Bone marrow (tissue), 2 donors: ENCODE measurements at regions not wholly inside any gene's neighbourhood (a gene's known extent, or its start where the extent isn't known, plus 50 kb on each side); places are given as distances from the start of the nearest gene placed in this dataset.
"Not testable (repeated sequence)": the region's sequence is repeated elsewhere in the genome, so short reads cannot be mapped to it uniquely, and the experiment has no call there.

Experiments used
- DNase-seq, 2 donors: peaks; one replicate each; lab custom pipeline; 2025; lab: John Stamatoyannopoulos, UW

DNA sequence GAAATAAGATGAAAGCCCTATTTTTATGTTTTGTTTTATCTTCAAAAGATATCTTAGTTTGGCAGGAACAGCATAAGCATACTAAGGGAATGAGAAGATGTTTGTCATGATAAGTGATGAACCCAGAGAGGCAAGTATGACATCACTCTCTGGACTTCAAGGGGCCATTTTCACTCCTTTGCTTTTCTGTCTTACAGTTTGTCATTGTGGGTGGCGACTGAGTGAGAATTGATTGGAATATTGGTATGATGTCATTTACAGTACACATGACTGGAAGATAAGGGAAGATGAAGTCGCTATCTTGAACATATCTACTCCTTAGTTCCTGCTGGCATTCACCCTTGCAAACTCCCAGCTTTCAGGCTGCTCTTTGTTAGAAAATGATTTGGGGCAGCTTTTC lies 258.1 kb upstream of the RAB4A start:
- no peak for DNase-seq

DNA sequence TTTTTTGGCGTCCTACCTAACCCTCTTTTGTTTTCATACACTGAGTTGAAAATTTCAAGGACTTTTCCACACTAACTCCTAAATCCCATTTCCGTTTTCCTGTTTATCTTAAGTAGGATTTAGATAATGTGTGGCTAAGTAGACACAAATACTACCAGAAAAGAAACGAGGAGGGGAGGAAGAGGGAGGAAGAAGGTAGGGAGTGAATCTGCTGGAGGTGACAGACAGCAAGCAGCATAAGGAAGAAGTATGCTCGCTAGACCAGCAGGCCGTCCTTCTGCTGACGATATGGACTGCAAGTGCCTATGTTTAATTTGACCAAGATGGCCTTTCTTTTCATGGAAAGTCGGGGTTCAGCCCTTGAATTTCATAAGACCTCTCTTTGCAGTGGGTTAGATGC lies 256.9 kb upstream of the RAB4A start:
- no peak for DNase-seq

DNA sequence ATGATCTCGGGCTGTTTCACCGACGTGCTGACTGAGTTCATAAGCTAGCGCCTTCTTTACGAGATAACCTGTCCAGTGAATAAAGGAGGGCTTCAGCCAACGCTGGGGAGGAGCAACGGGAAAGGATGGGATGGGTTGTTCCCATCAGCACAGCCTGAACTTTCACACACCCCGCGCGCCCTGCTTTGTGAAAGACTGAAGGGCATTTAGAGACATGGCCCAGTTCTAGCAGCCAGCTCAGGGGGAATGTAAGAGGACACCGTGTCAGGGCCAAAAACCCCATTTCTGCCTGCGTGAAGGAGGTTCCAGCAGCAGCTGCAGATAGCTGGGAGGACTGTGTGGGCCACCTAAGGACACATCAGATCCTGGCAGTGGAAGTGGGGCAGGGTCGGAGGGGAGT lies 255.1 kb upstream of the RAB4A start:
- DNase-seq = no peak

DNA sequence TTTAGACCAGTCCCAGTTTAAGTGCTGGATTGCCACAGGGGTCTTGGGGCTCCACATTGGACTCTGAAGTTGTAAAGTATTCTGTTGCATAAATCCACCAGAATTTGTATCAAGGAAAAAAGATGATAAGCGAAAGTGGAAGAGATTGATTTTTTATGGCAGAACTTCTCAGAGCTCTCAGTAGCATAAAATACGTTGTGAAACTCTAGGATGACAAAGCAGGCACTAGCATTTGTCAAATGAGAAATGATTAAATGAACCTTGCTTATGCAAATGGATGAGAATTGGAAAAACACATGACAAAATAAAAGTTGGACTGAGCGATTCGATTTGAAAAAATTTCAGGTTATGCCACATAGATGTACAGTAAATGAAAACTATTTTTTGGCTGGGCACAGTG lies 253.8 kb upstream of the RAB4A start:
- no peak for DNase-seq

DNA sequence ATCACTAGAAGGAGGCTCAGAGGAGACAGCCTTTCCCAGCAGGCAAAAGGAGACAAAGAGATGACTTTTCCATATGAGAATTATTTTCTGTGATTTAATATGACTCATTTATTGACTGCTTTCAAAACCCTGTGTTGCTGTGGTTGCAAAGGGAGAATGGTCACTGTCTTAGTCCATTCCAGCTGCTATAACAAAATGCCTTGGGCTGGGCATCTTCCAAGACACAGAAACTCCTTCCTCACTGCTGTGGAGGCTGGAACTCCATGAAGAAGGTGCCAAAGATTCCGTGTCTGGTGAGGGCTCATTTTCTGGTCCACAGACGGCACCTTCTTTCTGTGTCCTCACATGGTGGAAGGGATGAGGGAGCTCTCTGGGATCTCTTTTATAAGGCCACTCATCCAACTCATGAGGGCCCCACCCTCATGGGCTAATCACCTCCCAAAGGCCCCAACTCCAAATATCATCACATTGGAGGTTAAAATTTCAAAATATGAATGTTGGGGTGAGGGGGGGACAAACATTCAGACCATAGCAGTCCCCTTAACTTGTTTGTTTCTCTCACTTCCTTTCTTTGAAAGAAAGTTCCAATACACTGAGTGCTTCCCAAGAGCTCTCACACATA lies 252.1 kb upstream of the RAB4A start:
- no peak for DNase-seq

DNA sequence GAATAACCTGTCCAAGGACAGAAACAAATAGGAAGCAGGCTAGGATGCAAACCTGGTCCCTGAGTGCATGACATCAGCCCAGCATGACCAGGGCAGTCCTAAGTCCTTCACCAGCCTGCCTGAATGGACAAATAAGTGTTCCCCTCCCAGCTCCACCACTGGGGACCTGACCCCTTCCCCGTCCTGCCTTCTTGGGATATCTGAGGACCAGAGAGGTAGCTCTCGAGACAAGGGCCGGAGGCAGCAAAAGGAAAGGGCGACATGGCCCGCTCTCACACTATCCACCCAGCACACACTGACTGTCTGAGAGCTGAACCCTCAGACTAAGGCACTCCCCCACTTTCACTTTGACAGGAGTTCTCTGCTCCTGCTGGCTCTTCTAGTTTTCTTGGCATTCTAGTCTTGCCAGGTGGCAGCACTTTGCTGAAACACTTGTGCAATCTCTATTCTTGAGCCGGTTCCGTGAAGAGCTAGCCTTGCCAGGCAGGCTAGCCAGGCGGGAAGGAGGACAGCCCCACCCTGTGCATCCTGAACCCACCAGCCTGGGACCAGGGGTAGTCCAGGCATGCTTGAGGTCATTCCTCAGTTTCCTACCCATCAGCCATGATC lies 251.1 kb upstream of the RAB4A start:
- no peak for DNase-seq

DNA sequence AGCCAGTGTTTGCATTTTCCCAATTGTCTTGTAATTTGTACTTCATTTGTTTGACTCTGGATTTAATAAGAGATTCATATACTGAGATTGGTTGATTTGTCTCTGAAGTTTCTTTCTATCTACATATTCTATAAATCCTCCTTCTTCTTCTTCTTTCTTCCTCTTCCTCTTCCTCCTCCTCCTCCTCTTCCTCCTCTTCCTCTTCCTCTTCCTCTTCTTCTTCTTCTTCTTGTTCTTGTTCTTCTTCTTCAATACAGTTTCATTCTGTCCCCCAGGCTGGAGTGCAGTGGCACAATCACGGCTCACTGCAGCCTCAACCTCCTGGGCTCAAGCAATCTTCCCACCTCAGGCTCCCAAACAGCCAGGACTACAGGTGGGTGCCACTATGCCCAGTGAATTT lies 249.9 kb upstream of the RAB4A start:
- DNase-seq = not testable (repeated sequence)

DNA sequence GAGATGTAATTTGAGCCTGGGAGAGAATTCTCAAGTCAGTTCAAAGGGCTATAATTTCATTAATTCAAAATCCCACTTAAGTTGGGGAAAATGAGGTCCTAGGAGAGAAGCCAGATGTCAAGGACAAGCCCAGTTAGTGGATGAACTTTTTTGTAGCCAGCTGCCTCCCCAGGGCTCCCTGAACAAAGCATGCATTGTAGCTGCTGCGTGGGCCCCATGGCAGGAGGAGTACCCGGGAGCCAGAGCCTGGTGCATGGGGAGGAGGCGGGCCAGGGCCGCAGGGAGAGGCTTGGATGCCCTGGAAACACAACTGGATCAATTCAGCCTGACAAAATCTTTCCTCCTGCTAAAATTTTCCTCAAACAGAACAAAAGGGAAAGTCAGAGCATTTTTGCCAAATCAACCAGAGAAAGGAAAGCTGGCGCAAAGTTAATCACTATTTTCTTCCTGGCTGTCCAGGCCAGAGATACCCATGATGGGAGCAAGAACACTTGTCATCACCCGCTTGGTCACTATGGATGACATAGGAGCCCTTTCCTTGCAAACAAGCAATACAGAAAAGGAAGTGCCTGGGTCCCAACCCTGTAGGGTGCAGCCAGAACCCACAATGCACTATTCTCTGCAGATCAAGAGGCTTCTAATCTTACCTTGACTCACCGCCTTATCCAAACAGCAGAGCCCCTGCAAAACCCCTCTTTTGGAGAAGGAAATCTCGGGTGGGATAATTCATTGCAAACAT lies 248.1 kb upstream of the RAB4A start:
- DNase-seq = no peak

DNA sequence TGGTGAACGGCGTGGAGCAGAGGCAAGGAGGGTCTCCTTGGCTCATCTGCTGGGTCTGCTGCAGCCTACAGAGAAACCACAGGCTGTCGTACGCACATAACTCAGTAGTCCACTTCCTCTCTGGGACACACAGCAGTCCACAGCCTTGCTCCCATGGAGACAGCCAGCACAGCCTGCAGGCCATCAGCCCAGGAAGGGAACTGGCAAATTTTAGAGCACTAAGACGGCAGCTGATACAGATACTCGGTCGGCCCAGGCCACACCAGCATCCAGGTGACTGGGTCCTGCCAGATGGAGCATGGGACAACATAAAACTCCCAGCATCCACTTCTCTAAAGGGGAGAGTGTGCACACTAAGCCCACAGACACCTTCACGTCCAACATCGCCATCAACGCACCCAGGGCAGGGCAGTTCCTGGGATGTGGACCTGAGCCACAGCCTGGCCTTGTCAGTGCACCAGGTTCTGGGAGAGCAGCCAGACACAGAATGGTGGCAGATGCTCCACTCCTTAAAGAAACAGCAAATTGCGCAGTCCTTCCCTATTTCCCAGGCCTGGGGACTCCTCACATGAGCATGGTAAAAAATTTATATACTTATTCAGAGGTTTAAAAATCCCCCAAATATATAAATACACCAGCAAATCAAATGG lies 247.1 kb upstream of the RAB4A start:
- DNase-seq = no peak

DNA sequence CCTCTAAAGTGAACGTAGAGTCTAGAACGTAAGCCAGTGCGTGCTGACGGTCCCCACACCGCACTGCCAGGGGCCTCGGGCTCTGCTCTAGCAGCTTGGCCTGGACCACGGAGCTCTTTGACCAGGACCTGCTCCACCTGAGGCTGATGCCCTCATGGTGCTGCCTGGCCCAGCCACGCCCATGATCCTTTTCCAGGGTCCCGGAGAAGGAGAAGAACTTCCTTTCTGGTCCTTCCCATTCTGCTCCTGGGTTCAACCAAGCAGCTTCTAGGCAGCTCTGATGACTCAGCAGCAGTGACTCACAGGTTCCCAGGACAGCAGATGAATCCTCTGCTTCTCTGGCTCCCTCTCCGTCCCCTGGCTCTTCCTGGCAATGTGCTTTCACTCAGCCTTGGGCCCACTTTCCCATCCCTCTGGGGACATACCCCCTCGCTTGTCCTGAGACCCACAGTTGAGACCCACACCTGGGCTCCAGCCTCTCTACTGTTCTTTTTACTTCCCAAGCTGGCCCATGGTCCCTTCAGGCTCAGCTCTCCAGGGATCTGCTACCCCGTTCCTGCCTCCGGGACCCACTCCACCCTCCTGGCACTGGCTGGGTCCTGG lies 246.3 kb upstream of the RAB4A start:
- peak; percentile 27 to 50 for DNase-seq

DNA sequence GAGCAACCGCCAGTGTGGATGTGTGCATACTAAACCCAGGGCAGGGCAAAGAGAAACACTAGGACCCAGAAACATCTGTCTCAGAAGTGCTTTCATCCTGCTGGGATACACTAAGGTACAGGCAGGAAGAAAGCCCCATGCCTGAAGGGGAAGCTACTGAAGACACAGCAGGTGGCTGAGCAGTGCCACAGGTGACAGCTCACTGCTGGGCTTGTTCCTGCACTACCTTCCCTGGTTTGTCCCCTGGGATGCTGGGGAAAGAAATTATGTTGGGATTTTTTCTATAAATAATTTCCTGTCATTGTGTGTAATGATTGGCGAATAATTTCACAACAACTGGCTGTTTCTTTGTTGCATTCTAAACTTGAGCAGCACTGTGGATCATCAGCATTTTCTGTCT lies 245.3 kb upstream of the RAB4A start:
- no peak for DNase-seq

DNA sequence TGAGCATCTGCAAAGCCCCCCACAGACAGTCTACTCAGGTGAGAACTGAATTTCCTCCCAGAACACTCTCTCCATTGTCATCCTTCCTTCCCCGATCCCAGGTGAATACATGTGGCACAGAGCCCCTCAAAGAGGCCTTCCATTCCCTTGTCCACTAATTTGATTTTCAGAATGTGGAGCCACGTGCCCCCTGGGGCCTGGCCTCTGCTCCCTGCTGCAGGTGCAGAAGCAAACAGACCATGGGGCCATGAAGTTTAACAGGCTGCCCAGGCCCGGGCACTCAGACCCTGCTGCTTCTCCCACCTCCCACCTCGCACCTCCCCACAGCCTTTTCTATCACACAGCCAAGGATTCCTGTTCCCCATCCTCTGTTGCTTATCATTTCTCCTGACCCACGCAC lies 243.8 kb upstream of the RAB4A start:
- DNase-seq = no peak

DNA sequence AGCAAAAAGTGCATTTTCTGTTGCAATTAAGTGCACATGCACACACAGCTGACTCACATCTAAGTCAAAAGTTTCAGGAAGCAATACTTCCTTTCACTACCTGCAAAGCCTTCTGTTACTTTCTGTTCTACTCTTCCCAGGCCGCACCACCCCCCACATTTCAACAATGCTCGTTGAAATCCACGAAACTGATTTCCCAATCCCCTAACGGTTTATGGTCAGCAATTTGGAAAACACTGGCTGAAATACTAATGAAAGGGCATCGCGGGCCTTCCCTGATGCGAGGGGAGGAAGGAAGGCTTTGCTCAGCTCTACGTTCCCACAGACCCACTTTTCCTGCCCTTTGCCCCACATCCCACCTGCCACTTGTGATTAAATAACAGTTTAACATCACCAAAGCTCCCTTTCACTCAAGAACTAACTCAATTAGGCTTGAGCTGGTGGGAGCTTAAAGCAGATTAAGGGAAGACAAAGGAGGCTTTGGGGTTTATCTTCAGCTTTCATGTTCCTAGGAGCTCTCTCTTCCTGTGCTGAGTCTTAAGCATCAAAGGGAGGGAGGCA lies 243.2 kb upstream of the RAB4A start:
- peak; percentile 29 to 55 for DNase-seq

DNA sequence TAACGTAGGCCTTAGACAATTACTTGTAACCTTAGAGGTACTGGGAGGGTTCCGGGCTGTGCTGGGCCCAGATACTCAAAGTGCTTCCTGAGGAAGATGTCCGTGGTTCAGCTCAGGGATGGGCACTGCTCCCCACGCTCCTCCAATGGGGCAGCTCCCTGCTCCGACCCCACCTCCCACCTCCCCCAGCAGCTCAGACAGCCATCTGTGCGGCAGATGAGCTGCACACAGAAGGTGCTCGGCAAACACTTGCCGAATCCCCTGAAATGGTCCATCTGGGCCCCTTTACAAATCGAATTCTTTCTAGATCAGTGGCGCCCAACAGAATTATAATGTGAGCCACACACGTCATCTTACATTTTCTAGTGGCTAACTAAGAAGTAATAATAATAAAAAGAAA lies 242.4 kb upstream of the RAB4A start:
- no peak for DNase-seq

DNA sequence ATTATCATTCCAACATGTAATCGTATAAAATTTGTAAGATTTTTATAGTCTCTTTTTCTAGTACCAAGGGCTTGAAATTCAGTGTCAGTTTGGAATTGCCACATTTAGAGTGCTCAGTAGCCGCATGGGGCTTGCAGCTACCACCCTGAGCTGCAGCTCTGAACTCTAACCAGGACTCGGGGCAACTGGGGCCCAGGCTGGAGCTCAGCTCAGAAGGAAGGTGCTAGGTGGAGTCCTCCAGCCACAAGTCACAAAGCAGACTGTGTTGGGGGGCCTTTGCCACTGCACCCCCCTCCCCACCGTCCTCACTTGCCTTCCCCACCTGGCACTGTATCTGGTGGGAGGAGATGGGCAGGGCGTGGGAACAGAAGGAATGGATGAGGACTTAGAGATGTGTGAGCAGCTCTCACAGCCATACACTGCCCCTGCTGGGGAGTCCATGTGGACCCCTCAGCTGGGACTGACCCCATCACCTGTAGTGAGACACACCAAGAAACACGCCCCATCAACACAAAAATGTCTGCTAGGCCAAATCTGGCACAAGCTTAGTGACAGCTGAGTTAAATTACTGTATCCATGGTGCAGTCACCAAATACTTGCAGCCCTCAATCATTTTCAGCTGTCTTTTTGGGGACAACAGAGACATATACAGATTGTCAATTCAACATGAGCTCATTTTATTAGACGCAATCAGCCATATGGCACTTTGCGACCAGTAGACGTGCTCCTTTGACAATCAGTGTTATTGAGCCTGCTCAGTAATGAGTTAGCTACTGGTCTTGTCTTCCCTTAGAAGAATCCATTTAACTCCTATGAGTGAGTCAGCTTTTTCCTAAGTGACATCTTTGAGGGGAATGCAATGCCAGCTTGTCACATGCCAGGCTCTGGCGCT lies 241.7 kb upstream of the RAB4A start:
- no peak for DNase-seq

DNA sequence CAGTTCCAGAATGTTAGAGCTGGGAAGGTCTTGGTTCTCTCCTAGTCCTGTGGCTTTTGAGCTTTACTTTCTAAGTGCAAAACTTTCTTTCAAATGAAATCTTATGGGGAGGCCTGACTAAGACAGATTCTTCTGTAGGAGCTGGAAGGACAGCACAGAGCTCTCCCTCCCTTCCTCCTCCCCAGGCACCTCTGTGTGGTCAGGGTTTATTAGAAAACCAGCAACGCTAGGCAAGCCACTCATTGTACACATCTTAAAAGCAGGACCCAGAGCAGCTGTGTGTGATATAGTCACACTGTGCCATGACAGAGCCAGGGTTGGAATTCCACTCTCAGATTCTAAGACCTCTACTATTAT lies 241.1 kb upstream of the RAB4A start:
- no peak for DNase-seq

DNA sequence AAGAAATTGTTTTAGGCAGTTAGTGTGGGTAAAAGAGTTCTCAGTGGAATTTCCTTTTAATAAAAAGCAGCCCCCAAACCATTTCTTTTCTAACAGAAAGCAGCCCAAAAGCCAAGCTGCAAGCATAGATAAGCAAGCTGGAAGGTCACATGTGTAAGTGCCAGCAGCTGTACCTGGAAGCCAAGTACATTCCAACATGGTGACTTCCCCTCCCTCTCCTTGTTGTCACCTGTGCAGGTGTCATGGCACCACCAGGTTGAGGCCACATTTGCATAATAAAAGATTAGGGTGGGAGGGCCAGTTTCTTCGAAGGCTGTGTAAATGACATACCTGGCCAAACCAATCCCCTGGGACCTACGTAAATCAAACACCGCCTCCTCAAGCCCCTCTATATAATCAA lies 240.3 kb upstream of the RAB4A start:
- no peak for DNase-seq

DNA sequence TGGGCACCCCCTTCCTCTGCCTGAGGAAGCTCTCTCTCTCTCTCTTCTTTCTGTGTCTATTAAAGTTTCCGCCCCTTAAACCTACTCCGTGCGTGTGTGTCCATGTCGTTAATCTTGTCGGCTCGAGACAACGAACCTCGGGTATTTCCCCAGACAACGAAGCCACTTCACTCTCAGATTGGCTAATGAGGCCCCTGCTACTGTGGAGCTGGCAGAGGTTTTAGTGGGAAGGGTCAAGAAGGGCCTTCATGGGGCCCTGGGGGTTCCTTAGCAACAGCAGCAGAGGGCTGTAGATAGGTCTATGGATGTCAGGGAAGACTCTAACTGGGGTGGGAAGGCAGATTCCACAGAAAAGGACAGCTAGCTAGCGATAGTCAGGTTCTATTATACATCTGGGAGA lies 239.8 kb upstream of the RAB4A start:
- no peak for DNase-seq

DNA sequence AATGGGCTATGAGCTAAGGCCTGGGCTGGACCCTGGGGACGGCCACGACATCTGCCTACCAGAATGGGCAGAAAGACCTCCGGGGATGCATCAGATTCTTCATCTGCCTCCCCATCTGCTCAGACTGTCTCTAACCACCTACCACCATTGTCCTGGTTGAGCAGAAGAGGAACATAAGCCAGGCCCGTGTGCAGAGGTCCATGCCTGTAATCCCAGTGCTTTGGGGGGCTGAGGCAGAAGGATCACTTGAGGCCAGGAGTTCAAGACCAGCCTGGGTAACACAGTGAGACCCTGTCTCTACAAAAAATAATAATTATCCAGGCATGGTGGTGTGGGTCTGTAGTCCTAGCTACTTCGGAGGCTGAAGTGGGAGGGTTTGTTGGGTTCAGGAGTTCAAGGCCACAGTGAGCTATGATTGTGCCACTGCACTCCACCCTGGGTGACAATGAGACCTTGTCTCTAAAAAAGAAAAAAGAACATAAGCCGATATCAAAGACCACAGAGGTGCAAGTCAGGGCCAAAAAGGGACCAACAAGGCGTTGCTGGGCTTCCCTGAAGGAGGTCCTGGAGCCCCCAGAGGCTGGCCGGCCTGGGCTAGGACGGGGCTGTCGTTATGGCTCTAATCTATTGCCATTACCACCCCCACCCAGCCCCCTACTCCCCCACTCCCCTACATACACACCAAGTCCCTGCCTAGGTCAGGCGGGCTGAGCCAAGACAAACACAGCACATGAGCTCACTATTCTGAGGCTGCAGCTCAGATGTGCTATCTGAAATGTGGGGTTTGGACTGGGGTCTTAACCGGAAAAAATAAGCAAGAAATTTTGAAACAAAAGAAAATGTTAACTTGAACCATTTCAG lies 239.2 kb upstream of the RAB4A start:
- no peak for DNase-seq

DNA sequence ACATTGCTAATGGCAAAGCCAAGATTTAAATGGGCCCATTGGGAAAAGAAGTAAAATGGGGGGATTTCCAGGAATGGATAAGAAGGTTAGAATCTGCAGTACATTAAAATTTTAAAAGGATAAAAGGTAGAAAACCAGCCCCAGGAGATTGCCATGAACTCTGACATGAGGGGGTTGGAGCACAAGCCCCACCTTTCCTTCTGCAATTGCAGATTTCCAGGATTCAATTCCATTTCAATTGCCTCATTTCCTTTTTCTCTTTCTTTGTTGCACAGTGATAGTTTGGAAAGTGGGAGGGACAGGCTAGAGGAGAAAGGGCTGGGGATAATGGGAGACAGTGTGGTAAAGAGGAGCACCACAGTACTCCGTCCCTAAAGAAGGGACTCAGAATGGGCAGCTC lies 238.5 kb upstream of the RAB4A start:
- DNase-seq = no peak

DNA sequence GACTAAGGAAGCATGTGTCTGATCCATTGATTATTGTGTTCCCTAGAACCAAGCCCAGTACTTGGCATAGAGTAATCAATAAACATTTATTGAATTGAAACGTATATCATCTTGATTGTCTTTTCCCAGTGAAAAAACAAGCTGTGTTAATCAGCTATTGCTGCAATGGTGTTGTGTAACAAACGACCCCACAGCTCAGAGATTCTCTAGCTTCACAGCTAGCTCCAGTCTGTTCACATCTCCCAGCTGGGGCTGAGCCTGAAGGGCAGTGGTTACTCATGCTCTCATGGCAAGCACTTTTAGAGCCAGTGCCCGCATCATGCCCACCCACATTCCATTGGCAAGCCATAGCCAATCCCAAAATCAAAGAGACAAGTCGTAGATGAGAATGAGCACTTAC lies 237.4 kb upstream of the RAB4A start:
- DNase-seq = no peak
